ENCODE measurements at regions not wholly inside any gene's neighbourhood (a gene's known extent, or its start where the extent isn't known, plus 50 kb on each side); places are given as distances from the start of the nearest gene placed in this dataset.
A peak's percentile ranks its signal among the peaks of the same experiment; 100 is the strongest.

DNA sequence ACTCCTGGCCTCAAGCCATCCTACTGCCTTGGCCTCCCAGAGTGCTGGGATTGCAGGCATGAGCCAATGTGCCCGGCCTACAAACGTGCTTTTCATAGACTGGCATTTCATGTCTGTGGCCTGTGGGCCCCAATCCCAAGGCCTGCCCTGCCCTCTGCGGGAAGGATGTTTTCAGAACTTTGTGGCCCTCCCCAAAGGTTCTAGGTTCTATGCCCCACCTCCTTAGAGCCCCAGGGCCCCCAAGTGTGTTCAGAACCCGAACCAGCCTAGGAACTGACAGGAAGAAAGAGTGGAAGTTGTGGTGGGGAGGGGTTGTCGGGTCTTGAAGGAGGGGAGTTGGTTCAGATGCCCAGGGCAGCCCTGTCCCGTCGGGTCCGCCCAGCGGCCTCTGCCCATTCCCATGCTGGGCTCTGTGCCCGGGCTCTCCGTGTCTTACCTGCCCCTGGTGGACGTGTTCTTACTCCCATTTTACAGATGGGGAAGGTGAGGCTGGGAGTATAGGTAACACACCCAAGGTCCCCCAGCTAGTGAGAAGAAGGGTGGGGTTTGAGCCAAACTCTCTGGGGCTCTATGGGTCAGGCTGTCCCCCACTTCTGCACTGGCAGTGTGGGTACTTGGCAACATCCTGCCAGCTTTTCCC, 175.8 kb upstream of the IER5L start:
- Histone ChIP-seq H3K9me2 (replicated peaks; ENCODE audit: low read length) (no peaks in the 10 kb centered on the region), H3K4me1 (ENCODE audit: insufficient read depth, low read length) (no peaks in the 10 kb centered on the region), H3K9ac (ENCODE audit: low read length) (no peak overlapping the region), H3K4me2 (ENCODE audit: low read length) (no peak overlapping the region), H3K27ac (ENCODE audit: low read length) (no peak overlapping the region), H3F3A (ENCODE audit: low read length, unreplicated experiment) (no peaks in the 10 kb centered on the region), H3K79me2 (ENCODE audit: low read length) (no peaks in the 10 kb centered on the region), H3K27me3 (ENCODE audit: low read length) (no peaks in the 10 kb centered on the region), H2AFZ (ENCODE audit: low read length) (no peak overlapping the region), H3K9me3 (ENCODE audit: low read length) (no peaks in the 10 kb centered on the region), H4K20me1 (ENCODE audit: low read length) (no peaks in the 10 kb centered on the region), H3K4me3 (ENCODE audit: low read length) (no peak overlapping the region), H3K36me3 (ENCODE audit: low read depth, low read length) (no peaks in the 10 kb centered on the region)
- BruUV-seq (replicated peaks): no TSS peak
- intact Hi-C loops (cut with micrococcal nuclease): no loop called here
- CTCF ChIA-PET: no interaction called here
- POLR2A ChIA-PET (ENCODE audit: unreplicated experiment): no interaction called here
- ATAC-seq: no peak
- TF ChIP-seq EZH2 (IDR thresholded peaks at IDR 0.05; ENCODE audit: low read length, unreplicated experiment) (no peak), EZH2phosphoT487 (IDR thresholded peaks at IDR 0.05; ENCODE audit: borderline replicate concordance, low read length) (no peak)
- TF ChIP-seq, protein P1, sequence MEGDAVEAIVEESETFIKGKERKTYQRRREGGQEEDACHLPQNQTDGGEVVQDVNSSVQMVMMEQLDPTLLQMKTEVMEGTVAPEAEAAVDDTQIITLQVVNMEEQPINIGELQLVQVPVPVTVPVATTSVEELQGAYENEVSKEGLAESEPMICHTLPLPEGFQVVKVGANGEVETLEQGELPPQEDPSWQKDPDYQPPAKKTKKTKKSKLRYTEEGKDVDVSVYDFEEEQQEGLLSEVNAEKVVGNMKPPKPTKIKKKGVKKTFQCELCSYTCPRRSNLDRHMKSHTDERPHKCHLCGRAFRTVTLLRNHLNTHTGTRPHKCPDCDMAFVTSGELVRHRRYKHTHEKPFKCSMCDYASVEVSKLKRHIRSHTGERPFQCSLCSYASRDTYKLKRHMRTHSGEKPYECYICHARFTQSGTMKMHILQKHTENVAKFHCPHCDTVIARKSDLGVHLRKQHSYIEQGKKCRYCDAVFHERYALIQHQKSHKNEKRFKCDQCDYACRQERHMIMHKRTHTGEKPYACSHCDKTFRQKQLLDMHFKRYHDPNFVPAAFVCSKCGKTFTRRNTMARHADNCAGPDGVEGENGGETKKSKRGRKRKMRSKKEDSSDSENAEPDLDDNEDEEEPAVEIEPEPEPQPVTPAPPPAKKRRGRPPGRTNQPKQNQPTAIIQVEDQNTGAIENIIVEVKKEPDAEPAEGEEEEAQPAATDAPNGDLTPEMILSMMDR (conservative IDR thresholded peaks at IDR 0.05; ENCODE audit: low read depth, low read length): no peak
- DNase-seq: no peak

DNA sequence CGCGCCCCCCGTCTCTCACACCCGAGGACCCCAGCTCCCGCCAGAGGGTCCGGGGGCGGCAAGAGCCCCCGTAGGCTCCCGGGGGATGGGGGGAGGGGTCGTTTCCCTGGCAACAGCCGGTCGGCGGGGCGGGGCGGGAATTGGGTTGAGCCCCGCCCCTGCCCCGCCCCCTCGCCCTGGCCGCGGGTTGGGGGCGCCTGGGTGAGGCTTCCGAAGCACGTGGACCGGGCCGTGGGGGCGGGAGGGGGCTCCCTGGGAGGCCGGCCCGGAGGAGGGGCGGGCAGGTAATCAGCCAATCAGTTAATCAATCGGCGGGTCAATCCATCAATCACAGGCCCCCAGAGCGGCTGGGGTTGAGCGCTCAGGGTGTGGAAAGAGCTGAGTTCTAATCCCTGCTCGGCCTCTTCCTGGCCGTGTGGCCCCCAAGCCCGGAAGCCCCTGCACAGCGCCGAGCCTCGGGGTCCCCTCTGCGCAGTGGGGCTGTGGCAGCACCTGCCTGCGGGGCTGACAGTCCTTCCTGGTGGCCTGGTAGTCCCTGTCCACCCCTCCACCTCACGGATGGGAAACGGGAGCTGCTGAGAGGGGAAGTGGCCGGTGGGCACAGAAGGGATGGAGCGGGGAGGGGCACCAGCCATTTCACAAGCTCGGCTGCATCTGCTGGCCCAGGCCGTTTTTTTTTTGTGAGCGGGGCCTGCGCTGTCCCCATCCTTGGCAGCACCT, 174.2 kb upstream of the IER5L start:
- H2AFZ ChIP-seq (ENCODE audit: low read length): peak overlapping the region; percentile 91
- ATAC-seq: no peak
- H3K4me1 ChIP-seq (ENCODE audit: insufficient read depth, low read length): no peaks in the 10 kb centered on the region
- peak overlapping the region; percentile 84 for H3K4me2 ChIP-seq (ENCODE audit: low read length)
- H3K79me2 ChIP-seq (ENCODE audit: low read length): no peaks in the 10 kb centered on the region
- no peaks in the 10 kb centered on the region for H3K27me3 ChIP-seq (ENCODE audit: low read length)
- H3K9ac ChIP-seq (ENCODE audit: low read length): no peak overlapping the region
- intact Hi-C loops (cut with micrococcal nuclease): no loop called here
- no peaks in the 10 kb centered on the region for H3K9me2 ChIP-seq (replicated peaks; ENCODE audit: low read length)
- H3K9me3 ChIP-seq (ENCODE audit: low read length): no peaks in the 10 kb centered on the region
- no TSS peak for BruUV-seq (replicated peaks)
- POLR2A ChIA-PET (ENCODE audit: unreplicated experiment): no interaction called here
- no peaks in the 10 kb centered on the region for H4K20me1 ChIP-seq (ENCODE audit: low read length)
- H3K36me3 ChIP-seq (ENCODE audit: low read depth, low read length): no peaks in the 10 kb centered on the region
- TF ChIP-seq, protein P1 (conservative IDR thresholded peaks at IDR 0.05; ENCODE audit: low read depth, low read length): no peak
- no peak for TF ChIP-seq EZH2phosphoT487 (IDR thresholded peaks at IDR 0.05; ENCODE audit: borderline replicate concordance, low read length)
- TF ChIP-seq EZH2 (IDR thresholded peaks at IDR 0.05; ENCODE audit: low read length, unreplicated experiment): no peak
- no peaks in the 10 kb centered on the region for H3F3A ChIP-seq (ENCODE audit: low read length, unreplicated experiment)
- no peak overlapping the region for H3K27ac ChIP-seq (ENCODE audit: low read length)
- no peak for DNase-seq
- H3K4me3 ChIP-seq (ENCODE audit: low read length): peak overlapping the region; percentile 62
- CTCF ChIA-PET: no interaction called here

DNA sequence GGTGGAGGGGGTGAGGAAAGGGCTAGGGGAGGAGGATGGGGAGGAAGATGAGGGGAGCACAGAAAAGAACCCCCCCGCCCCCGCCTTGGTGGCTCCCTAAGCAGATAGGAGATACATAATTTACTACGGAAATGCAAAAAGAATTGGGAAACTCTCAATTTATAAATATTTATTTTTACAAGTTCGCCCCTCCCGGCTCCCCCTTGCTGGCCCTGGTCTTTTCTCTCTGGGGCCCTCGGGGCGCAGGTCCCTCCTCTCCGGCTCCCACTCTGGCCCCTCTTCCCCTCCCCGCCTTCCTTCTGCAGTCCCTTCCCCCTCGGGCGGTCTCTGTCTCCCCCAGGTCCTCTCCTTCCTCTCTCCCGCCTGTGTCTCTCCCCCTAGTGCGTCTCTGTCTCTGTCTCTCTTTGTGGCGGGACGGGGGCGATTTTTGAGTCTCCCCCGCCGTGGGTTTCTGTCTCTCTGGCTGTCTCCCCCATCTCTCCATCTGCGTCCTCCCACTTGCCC, 173.6 kb upstream of the IER5L start:
- no peaks in the 10 kb centered on the region for H3K9me2 ChIP-seq (replicated peaks; ENCODE audit: low read length)
- BruUV-seq (replicated peaks): no TSS peak
- ChIA-PET CTCF (no interaction called here), POLR2A (ENCODE audit: unreplicated experiment) (no interaction called here)
- intact Hi-C loops (cut with micrococcal nuclease): no loop called here
- H3K9me3 ChIP-seq (ENCODE audit: low read length): no peaks in the 10 kb centered on the region
- H4K20me1 ChIP-seq (ENCODE audit: low read length): no peaks in the 10 kb centered on the region
- ATAC-seq (no peak), DNase-seq (no peak)
- 0 out of 2 replicates have a peak overlapping the region, but pooled peaks have one; percentile 10 for H3K9ac ChIP-seq (ENCODE audit: low read length)
- peak overlapping the region; percentile 91 for H2AFZ ChIP-seq (ENCODE audit: low read length)
- peak overlapping the region; percentile 62 for H3K4me3 ChIP-seq (ENCODE audit: low read length)
- H3K79me2 ChIP-seq (ENCODE audit: low read length): no peaks in the 10 kb centered on the region
- TF ChIP-seq EZH2phosphoT487 (IDR thresholded peaks at IDR 0.05; ENCODE audit: borderline replicate concordance, low read length): no peak
- no peak for TF ChIP-seq EZH2 (IDR thresholded peaks at IDR 0.05; ENCODE audit: low read length, unreplicated experiment)
- TF ChIP-seq, protein P1 (conservative IDR thresholded peaks at IDR 0.05; ENCODE audit: low read depth, low read length): no peak
- no peaks in the 10 kb centered on the region for H3F3A ChIP-seq (ENCODE audit: low read length, unreplicated experiment)
- no peak overlapping the region for H3K27ac ChIP-seq (ENCODE audit: low read length)
- peak overlapping the region; percentile 84 for H3K4me2 ChIP-seq (ENCODE audit: low read length)
- no peaks in the 10 kb centered on the region for H3K36me3 ChIP-seq (ENCODE audit: low read depth, low read length)
- H3K4me1 ChIP-seq (ENCODE audit: insufficient read depth, low read length): no peaks in the 10 kb centered on the region
- H3K27me3 ChIP-seq (ENCODE audit: low read length): no peaks in the 10 kb centered on the region

Measured in PC-3 (cell line).